H9 (cell line): ENCODE measurements at regions not wholly inside any gene's neighbourhood (a gene's known extent, or its start where the extent isn't known, plus 50 kb on each side); places are given as distances from the start of the nearest gene placed in this dataset.

Source experiments
- DNase-seq: peaks from one replicate; pipeline ENCODE4 v3.0.0-alpha.2; 2017
- H2AFZ ChIP-seq: one replicate; pipeline ENCODE4 v1.6.1; 2013; ENCODE audit warnings: mild to moderate bottlenecking, low read length, control low read depth, moderate library complexity
- H2AK5ac ChIP-seq: 2 replicates; pipeline ENCODE4 v1.6.1; 2013; ENCODE audit warnings: low read length, control low read depth, mixed read lengths; ENCODE audit not compliant: insufficient read length
- H2BK120ac ChIP-seq: one replicate; pipeline ENCODE4 v1.6.1; 2013; ENCODE audit warnings: low read depth, mild to moderate bottlenecking, low read length, control low read depth, inconsistent platforms; ENCODE audit not compliant: poor library complexity, severe bottlenecking
- H2BK12ac ChIP-seq: 2 replicates; pipeline ENCODE4 v1.6.1; 2013; ENCODE audit warnings: low read length, control low read depth, mixed read lengths, low read depth; ENCODE audit not compliant: insufficient read length
- H2BK15ac ChIP-seq: 2 replicates; pipeline ENCODE4 v1.6.1; 2013; ENCODE audit warnings: low read depth, low read length, control low read depth
- H2BK20ac ChIP-seq: one replicate; pipeline ENCODE4 v1.6.1; 2013; ENCODE audit warnings: low read depth, mild to moderate bottlenecking, low read length, control low read depth, inconsistent platforms; ENCODE audit not compliant: poor library complexity, severe bottlenecking
- H2BK5ac ChIP-seq: 2 replicates; pipeline ENCODE4 v1.6.1; 2013; ENCODE audit warnings: low read length, control low read depth, mixed read lengths; ENCODE audit not compliant: insufficient read length
- H3K14ac ChIP-seq: 2 replicates; pipeline ENCODE4 v1.6.1; 2013; ENCODE audit warnings: low read length, control low read depth; ENCODE audit not compliant: insufficient read depth
- H3K18ac ChIP-seq: 2 replicates; pipeline ENCODE4 v1.6.1; 2013; ENCODE audit warnings: low read depth, mild to moderate bottlenecking, mixed read lengths, low read length, control low read depth; ENCODE audit not compliant: insufficient read length
- H3K23ac ChIP-seq: 2 replicates; pipeline ENCODE4 v1.6.1; 2013; ENCODE audit warnings: low read length, control low read depth, mixed read lengths, low read depth; ENCODE audit not compliant: insufficient read length
- H3K23me2 ChIP-seq: 2 replicates; pipeline ENCODE4 v1.6.1; 2013; ENCODE audit warnings: low read depth, mild to moderate bottlenecking, mixed read lengths, low read length, control low read depth; ENCODE audit not compliant: insufficient read length, poor library complexity, severe bottlenecking
- H3K27ac ChIP-seq: 2 replicates; pipeline ENCODE4 v1.5.1; 2013; ENCODE audit warnings: low read length, control low read depth, mixed read lengths, low read depth; ENCODE audit not compliant: insufficient read length
- H3K27me3 ChIP-seq: 2 replicates; pipeline ENCODE4 v1.6.1; 2013; ENCODE audit warnings: low read length, control low read depth, inconsistent platforms; ENCODE audit not compliant: insufficient read depth
- H3K4ac ChIP-seq: 2 replicates; pipeline ENCODE4 v1.6.1; 2013; ENCODE audit warnings: low read depth, mild to moderate bottlenecking, control low read depth, inconsistent platforms, low read length, moderate library complexity
- H3K4me1 ChIP-seq: 2 replicates; pipeline ENCODE4 v1.6.1; 2013; ENCODE audit warnings: low read length, control low read depth, inconsistent platforms; ENCODE audit not compliant: insufficient read depth
- H3K4me2 ChIP-seq: 2 replicates; pipeline ENCODE4 v1.6.1; 2013; ENCODE audit warnings: low read length, control low read depth, mixed read lengths; ENCODE audit not compliant: insufficient read length, insufficient read depth
- H3K56ac ChIP-seq: 2 replicates; pipeline ENCODE4 v1.6.1; 2013; ENCODE audit warnings: low read depth, mild to moderate bottlenecking, mixed read lengths, low read length, control low read depth; ENCODE audit not compliant: insufficient read length
- H3K79me1 ChIP-seq: 2 replicates; pipeline ENCODE4 v1.6.1; 2013; ENCODE audit warnings: low read depth, mild to moderate bottlenecking, moderate library complexity, low read length, control low read depth, inconsistent platforms; ENCODE audit not compliant: insufficient read depth, poor library complexity, severe bottlenecking
- H3K79me2 ChIP-seq: 2 replicates; pipeline ENCODE4 v1.6.1; 2013; ENCODE audit warnings: low read length, control low read depth, inconsistent platforms; ENCODE audit not compliant: insufficient read depth
- H3K9ac ChIP-seq: 2 replicates; pipeline ENCODE4 v1.6.1; 2013; ENCODE audit warnings: low read length, control low read depth, mixed read lengths; ENCODE audit not compliant: insufficient read length; ENCODE audit errors: extremely low read depth
- H3K9me3 ChIP-seq: one replicate; pipeline ENCODE4 v1.6.1; 2013; ENCODE audit warnings: low read depth, low read length, inconsistent platforms; ENCODE audit not compliant: control insufficient read depth
- H3T11ph ChIP-seq: one replicate; pipeline ENCODE4 v1.6.1; 2013; ENCODE audit warnings: mild to moderate bottlenecking, low read length, control low read depth, inconsistent platforms
- H4K20me1 ChIP-seq: one replicate; pipeline ENCODE4 v1.6.1; 2013; ENCODE audit not compliant: control insufficient read depth, insufficient read length, insufficient read depth
- H4K5ac ChIP-seq: 2 replicates; pipeline ENCODE4 v1.6.1; 2013; ENCODE audit warnings: low read depth, mild to moderate bottlenecking, mixed read lengths, low read length, control low read depth; ENCODE audit not compliant: insufficient read length
- H4K8ac ChIP-seq: replicated peaks from 2 replicates; pipeline ENCODE4 v1.6.1; 2013; ENCODE audit warnings: low read length, control low read depth, mixed read lengths, low read depth; ENCODE audit not compliant: insufficient read length
- H4K91ac ChIP-seq: 2 replicates; pipeline ENCODE4 v1.6.1; 2013; ENCODE audit warnings: low read depth, mild to moderate bottlenecking, moderate library complexity, mixed read lengths, low read length, control low read depth; ENCODE audit not compliant: insufficient read length
- H3K27ac Mint-ChIP-seq, 3 experiments: 2 replicates in 2 of 3; 3 replicates in 1 of 3; pipeline ENCODE4 v1.8.0; 2020 to 2021; ENCODE audit warnings: mixed read lengths in 3 of 3, mild to moderate bottlenecking in 1 of 3, moderate library complexity in 1 of 3
- H3K27me3 Mint-ChIP-seq: 2 replicates; pipeline ENCODE4 v1.8.0; 2021; ENCODE audit warnings: low read depth, mild to moderate bottlenecking, moderate library complexity, mixed read lengths
- H3K36me3 Mint-ChIP-seq, 3 experiments: 2 replicates in 2 of 3; 3 replicates in 1 of 3; pipeline ENCODE4 v1.8.0; 2020 to 2021; ENCODE audit warnings: low read depth in 3 of 3, mixed read lengths in 3 of 3; ENCODE audit not compliant: insufficient read depth in 1 of 3
- H3K4me1 Mint-ChIP-seq, 2 experiments: 2 replicates each; pipeline ENCODE4 v1.8.0; 2020; ENCODE audit warnings: mixed read lengths in 2 of 2
- H3K4me3 Mint-ChIP-seq, 2 experiments: 2 replicates in 1 of 2; 3 replicates in 1 of 2; pipeline ENCODE4 v1.8.0; 2020 to 2021; ENCODE audit warnings: mild to moderate bottlenecking in 2 of 2, mixed read lengths in 2 of 2, moderate library complexity in 1 of 2
- H3K9me3 Mint-ChIP-seq, 2 experiments: 2 replicates in 1 of 2; 3 replicates in 1 of 2; pipeline ENCODE4 v1.8.0; 2020; ENCODE audit warnings: mild to moderate bottlenecking in 2 of 2, mixed read lengths in 2 of 2, moderate library complexity in 1 of 2
- WGBS: extraction: QIAGEN DNeasy Blood & Tissue Kit; methylation state at CpG from one replicate; pipeline ENCODE4 v1.1.7; 2013; ENCODE audit warnings: missing lambda C conversion rate, low lambda C conversion rate, mixed read lengths; ENCODE audit not compliant: insufficient read length; ENCODE audit errors: extremely low coverage; 5-methylcytosine and 5-hydroxymethylcytosine counted together
- TF ChIP-seq, protein P1 (sequence below): fragments of 200-600 bp; sonication (generic); conservative IDR thresholded peaks from 3 replicates; pipeline ENCODE4 v1.8.0; 2021; ENCODE audit warnings: antibody characterized with exemption, mild to moderate bottlenecking

- H3K23me2 ChIP-seq, result no peaks in the 10 kb centered on the region
- no peak overlapping the region for H3K14ac ChIP-seq
- TF ChIP-seq, protein P1, sequence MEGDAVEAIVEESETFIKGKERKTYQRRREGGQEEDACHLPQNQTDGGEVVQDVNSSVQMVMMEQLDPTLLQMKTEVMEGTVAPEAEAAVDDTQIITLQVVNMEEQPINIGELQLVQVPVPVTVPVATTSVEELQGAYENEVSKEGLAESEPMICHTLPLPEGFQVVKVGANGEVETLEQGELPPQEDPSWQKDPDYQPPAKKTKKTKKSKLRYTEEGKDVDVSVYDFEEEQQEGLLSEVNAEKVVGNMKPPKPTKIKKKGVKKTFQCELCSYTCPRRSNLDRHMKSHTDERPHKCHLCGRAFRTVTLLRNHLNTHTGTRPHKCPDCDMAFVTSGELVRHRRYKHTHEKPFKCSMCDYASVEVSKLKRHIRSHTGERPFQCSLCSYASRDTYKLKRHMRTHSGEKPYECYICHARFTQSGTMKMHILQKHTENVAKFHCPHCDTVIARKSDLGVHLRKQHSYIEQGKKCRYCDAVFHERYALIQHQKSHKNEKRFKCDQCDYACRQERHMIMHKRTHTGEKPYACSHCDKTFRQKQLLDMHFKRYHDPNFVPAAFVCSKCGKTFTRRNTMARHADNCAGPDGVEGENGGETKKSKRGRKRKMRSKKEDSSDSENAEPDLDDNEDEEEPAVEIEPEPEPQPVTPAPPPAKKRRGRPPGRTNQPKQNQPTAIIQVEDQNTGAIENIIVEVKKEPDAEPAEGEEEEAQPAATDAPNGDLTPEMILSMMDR, result no peak
- no peak overlapping the region for H2AK5ac ChIP-seq
- H4K20me1 ChIP-seq, result no peaks in the 10 kb centered on the region
- no peak overlapping the region for H3K4ac ChIP-seq
- H3K79me1 ChIP-seq, result no peaks in the 10 kb centered on the region
- H3K9me3 ChIP-seq, result no peaks in the 10 kb centered on the region
- no peak for DNase-seq
- H2BK12ac ChIP-seq, result no peak overlapping the region
- no peak overlapping the region for H3K23ac ChIP-seq
- no CpG with 5 or more reads among the region's 7 CpGs for WGBS
- H3K36me3 Mint-ChIP-seq, result no peaks in the 10 kb centered on the region
- H2BK15ac ChIP-seq, result no peak overlapping the region
- no peak overlapping the region for H3K27ac ChIP-seq
- no peak overlapping the region for H3K4me3 Mint-ChIP-seq
- no peak overlapping the region for H3T11ph ChIP-seq
- H4K5ac ChIP-seq, result no peak overlapping the region
- H2BK20ac ChIP-seq, result no peak overlapping the region
- H2BK5ac ChIP-seq, result no peak overlapping the region
- no peak overlapping the region for H3K18ac ChIP-seq
- no peak overlapping the region for H4K8ac ChIP-seq
- no peaks in the 10 kb centered on the region for H3K27me3 ChIP-seq
- H3K4me2 ChIP-seq, result no peak overlapping the region
- H3K9ac ChIP-seq, result no peak overlapping the region
- H4K91ac ChIP-seq, result no peak overlapping the region
- no peaks in the 10 kb centered on the region for H3K27me3 Mint-ChIP-seq
- peaks cover 6 to 7% of the 10 kb centered on the region in 2 experiments for H3K4me1 Mint-ChIP-seq
- H3K4me1 ChIP-seq, result no peaks in the 10 kb centered on the region
- H3K9me3 Mint-ChIP-seq, result no peaks in the 10 kb centered on the region
- H3K56ac ChIP-seq, result no peak overlapping the region
- no peak overlapping the region for H3K27ac Mint-ChIP-seq
- H2BK120ac ChIP-seq, result no peak overlapping the region
- no peak overlapping the region for H2AFZ ChIP-seq
- no peaks in the 10 kb centered on the region for H3K79me2 ChIP-seq
Observed at GRCh38 chr18:22711192-22711685, 221.9 kb upstream of the RBBP8 start.
